Spinal cord (tissue), 9 donors: ENCODE measurements at regions not wholly inside any gene's neighbourhood (a gene's known extent, or its start where the extent isn't known, plus 50 kb on each side); places are given as distances from the start of the nearest gene placed in this dataset.
"Not testable (repeated sequence)": the region's sequence is repeated elsewhere in the genome, so short reads cannot be mapped to it uniquely, and the experiment has no call there.

Source experiments
- DNase-seq, 6 donors: peaks; one replicate each; pipeline versions ENCODE4 v3.0.0 to v3.0.0-alpha.2; 2013 to 2015; ENCODE audit warnings: low spot score in 6 of 6, low read depth in 4 of 6
- H3K27ac ChIP-seq: one replicate; pipeline ENCODE4 v1.5.1; 2013; ENCODE audit warnings: low read depth, low read length, control low read depth
- H3K27me3 ChIP-seq: one replicate; pipeline ENCODE4 v1.6.1; 2013; ENCODE audit warnings: low read length; ENCODE audit not compliant: control insufficient read depth, insufficient read depth
- H3K36me3 ChIP-seq: one replicate; pipeline ENCODE4 v1.6.1; 2013; ENCODE audit warnings: low read length; ENCODE audit not compliant: control insufficient read depth, insufficient read depth
- H3K4me1 ChIP-seq: one replicate; pipeline ENCODE4 v1.6.1; 2013; ENCODE audit warnings: low read length; ENCODE audit not compliant: control insufficient read depth, insufficient read depth
- H3K4me3 ChIP-seq: one replicate; pipeline ENCODE4 v1.5.1; 2013; ENCODE audit warnings: low read depth, low read length, control low read depth
- H3K9me3 ChIP-seq: one replicate; pipeline ENCODE4 v1.6.1; 2013; ENCODE audit warnings: low read length; ENCODE audit not compliant: control insufficient read depth, insufficient read depth
- WGBS: methylation state at CpG from one replicate; pipeline ENCODE4 v1.1.5; 2013; ENCODE audit warnings: missing lambda C conversion rate; ENCODE audit not compliant: insufficient coverage; 5-methylcytosine and 5-hydroxymethylcytosine counted together
- donor health status: healthy.

DNA sequence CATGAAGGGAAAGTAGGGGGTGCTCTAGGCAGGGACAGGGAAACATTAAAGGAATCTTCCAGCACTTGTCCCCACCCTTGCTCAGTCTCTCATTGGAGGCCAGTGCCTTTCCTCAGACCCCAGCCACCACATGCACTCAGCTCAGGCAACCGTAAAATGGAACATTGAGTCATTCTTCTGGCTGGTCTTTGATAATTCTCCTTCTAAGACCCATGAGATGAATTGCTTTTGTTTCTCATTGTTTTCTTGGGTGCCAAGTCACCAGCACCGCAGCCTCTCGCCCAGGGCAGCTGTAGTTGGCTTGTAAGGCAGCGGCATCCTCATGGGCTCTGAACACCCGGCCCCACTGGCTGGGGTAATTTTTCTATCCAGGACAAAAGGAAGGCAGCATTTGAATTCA is 108.2 kb downstream of the PHETA1 start:
- no peaks in the 10 kb centered on the region for H3K27me3 ChIP-seq
- H3K36me3 ChIP-seq, result no peaks in the 10 kb centered on the region
- H3K27ac ChIP-seq, result no peak overlapping the region
- DNase-seq, result peak in 1 of 6 donors; percentile 24
- WGBS, result 45% methylated on average over 5 of the region's 5 CpGs
- no peaks in the 10 kb centered on the region for H3K9me3 ChIP-seq
- no peak overlapping the region for H3K4me3 ChIP-seq
- H3K4me1 ChIP-seq, result peaks cover 10% of the 10 kb centered on the region

DNA sequence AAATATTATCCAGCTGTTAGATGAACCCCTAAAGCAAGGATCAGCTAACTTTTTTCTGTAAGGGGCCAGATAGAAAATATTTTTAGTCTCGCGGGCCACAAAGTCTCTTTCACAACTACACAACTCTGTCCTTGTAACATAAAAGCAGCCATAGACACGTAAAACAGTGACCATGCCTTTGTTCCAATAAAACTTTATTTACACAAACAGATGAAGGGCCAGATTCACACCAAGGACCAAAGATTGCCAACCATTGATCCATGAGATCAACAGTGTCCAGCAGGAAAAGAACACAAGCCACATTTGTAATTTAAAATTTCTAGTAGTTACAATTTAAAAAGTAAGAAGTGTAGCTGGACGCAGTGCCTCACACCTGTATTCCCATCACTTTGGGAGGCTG is 109.7 kb downstream of the PHETA1 start:
- Histone ChIP-seq H3K27me3 (no peaks in the 10 kb centered on the region), H3K9me3 (no peaks in the 10 kb centered on the region), H3K4me1 (peaks cover 10% of the 10 kb centered on the region), H3K27ac (no peak overlapping the region), H3K36me3 (no peaks in the 10 kb centered on the region), H3K4me3 (no peak overlapping the region)
- 97% methylated on average over 4 of the region's 4 CpGs for WGBS
- no peak for DNase-seq

- H3K4me3 ChIP-seq, H3K27me3 ChIP-seq, H3K27ac ChIP-seq, H3K36me3 ChIP-seq, H3K9me3 ChIP-seq, DNase-seq: not testable (repeated sequence)
- 95% methylated on average over 8 of the region's 10 CpGs for WGBS
- H3K4me1 ChIP-seq, result peaks cover 10% of the 10 kb centered on the region
Measured at GRCh38 chr12:111258081-111258480, 110.8 kb downstream of the PHETA1 start.

DNA sequence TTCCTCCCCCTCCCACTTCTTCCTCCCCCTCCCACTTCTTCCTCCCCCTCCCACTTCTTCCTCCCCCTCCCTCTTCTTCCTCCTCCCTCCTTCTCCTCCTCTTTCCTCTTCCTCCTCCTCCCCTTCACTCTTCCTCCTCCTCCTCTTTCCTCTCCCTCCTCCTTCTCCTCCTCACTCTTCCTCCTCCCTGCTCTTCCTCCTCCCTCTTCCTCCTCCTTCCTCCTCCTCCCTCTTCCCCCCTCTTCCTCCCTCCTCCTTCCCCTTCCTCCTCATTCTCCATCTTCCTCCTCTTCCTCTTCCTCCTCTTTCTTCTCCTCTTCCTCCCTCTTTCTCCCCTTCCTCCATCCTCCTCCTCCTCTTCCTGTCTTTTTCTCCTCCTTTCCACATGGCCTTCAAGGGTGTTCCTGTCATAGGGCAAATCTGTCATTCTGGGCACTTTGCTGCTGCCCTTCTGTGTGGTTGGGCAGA is 111.4 kb downstream of the PHETA1 start:
- H3K4me1 ChIP-seq, result peaks cover 10% of the 10 kb centered on the region
- no peaks in the 10 kb centered on the region for H3K9me3 ChIP-seq
- H3K27me3 ChIP-seq, result no peaks in the 10 kb centered on the region
- H3K27ac ChIP-seq, result no peak overlapping the region
- no peak for DNase-seq
- H3K36me3 ChIP-seq, result no peaks in the 10 kb centered on the region
- no peak overlapping the region for H3K4me3 ChIP-seq

- Histone ChIP-seq H3K27ac (no peak overlapping the region), H3K4me3 (no peak overlapping the region), H3K4me1 (peaks cover 10% of the 10 kb centered on the region), H3K27me3 (no peaks in the 10 kb centered on the region), H3K9me3 (no peaks in the 10 kb centered on the region), H3K36me3 (no peaks in the 10 kb centered on the region)
- peak in 1 of 6 donors; percentile 53 for DNase-seq
- WGBS, result 79% methylated on average over 10 of the region's 10 CpGs
Measured at GRCh38 chr12:111256629-111257434, 112.1 kb downstream of the PHETA1 start.

DNA sequence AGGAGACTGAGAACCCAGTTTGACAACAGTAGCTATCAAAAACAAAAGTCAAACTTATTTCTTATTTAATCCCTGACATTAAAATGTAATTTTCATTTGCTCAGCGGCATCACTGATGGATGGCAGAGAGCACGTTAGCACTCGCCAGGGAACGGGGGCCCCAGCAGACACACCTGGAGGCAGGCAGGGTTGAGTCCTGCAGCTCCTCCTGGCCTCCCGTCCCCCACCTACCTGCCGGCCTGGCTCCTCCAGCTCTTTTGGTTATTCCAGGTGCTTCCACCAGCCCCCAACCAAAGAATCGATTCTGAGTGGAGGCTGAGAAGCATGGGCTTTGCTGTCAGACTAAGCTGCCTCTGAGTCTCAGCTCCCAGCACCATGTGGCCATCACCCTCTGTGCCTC is 113.6 kb downstream of the PHETA1 start:
- H3K4me1 ChIP-seq, result peaks cover 5% of the 10 kb centered on the region
- no peak overlapping the region for H3K4me3 ChIP-seq
- WGBS, result 78% methylated on average over 7 of the region's 7 CpGs
- no peaks in the 10 kb centered on the region for H3K27me3 ChIP-seq
- no peaks in the 10 kb centered on the region for H3K9me3 ChIP-seq
- DNase-seq, result no peak
- H3K27ac ChIP-seq, result no peak overlapping the region
- H3K36me3 ChIP-seq, result no peaks in the 10 kb centered on the region

- H3K27me3 ChIP-seq, result no peaks in the 10 kb centered on the region
- H3K27ac ChIP-seq, result no peak overlapping the region
- 88% methylated on average over 1 of the region's 3 CpGs for WGBS
- no peaks in the 10 kb centered on the region for H3K9me3 ChIP-seq
- no peak overlapping the region for H3K4me3 ChIP-seq
- peaks cover 8% of the 10 kb centered on the region for H3K4me1 ChIP-seq
- H3K36me3 ChIP-seq, result no peaks in the 10 kb centered on the region
- DNase-seq, result no peak
Measured at GRCh38 chr12:111254106-111254505, 114.8 kb downstream of the PHETA1 start.

GRCh38 chr12:111253213-111253612 is 115.7 kb downstream of the PHETA1 start:
- Histone ChIP-seq H3K4me1 (peaks cover 12% of the 10 kb centered on the region), H3K27me3 (no peaks in the 10 kb centered on the region), H3K4me3 (no peak overlapping the region), H3K9me3 (no peaks in the 10 kb centered on the region), H3K27ac (no peak overlapping the region), H3K36me3 (no peaks in the 10 kb centered on the region)
- no peak for DNase-seq
- 81% methylated on average over 11 of the region's 12 CpGs for whole genome bisulfite sequencing

GRCh38 chr12:111251787-111252186 is 117.1 kb downstream of the PHETA1 start:
- Histone ChIP-seq H3K4me3 (no peak overlapping the region), H3K27ac (no peak overlapping the region), H3K36me3 (no peaks in the 10 kb centered on the region), H3K9me3 (no peaks in the 10 kb centered on the region), H3K27me3 (no peaks in the 10 kb centered on the region), H3K4me1 (peaks cover 18% of the 10 kb centered on the region)
- WGBS, result 95% methylated on average over 4 of the region's 7 CpGs
- DNase-seq, result no peak

- H3K36me3 ChIP-seq, result no peaks in the 10 kb centered on the region
- peaks cover 18% of the 10 kb centered on the region for H3K4me1 ChIP-seq
- H3K4me3 ChIP-seq, result no peak overlapping the region
- WGBS, result 46% methylated on average over 3 of the region's 14 CpGs
- no peaks in the 10 kb centered on the region for H3K9me3 ChIP-seq
- H3K27ac ChIP-seq, result no peak overlapping the region
- no peaks in the 10 kb centered on the region for H3K27me3 ChIP-seq
- peak in 2 of 6 donors; percentile 56 to 73 for DNase-seq
Measured at GRCh38 chr12:111251058-111251730, 117.7 kb downstream of the PHETA1 start.
